HL-60 (cell line): ENCODE measurements at regions not wholly inside any gene's neighbourhood (a gene's known extent, or its start where the extent isn't known, plus 50 kb on each side); places are given as distances from the start of the nearest gene placed in this dataset.

Source experiments
- CTCF ChIP-seq: IDR thresholded peaks from one replicate; pipeline ENCODE4 v1.5.1; 2011; ENCODE audit warnings: low read length, control low read depth, inconsistent platforms; ENCODE audit not compliant: insufficient read depth
- POLR2AphosphoS5 ChIP-seq: IDR thresholded peaks from 2 replicates; pipeline ENCODE4 v1.6.1; 2012; ENCODE audit warnings: low read depth
- REST ChIP-seq: IDR thresholded peaks from 2 replicates; pipeline ENCODE4 v1.6.1; 2012; ENCODE audit warnings: low read depth; ENCODE audit not compliant: insufficient replicate concordance
- SPI1 ChIP-seq: IDR thresholded peaks from 2 replicates; pipeline ENCODE4 v1.6.1; 2012; ENCODE audit warnings: low read depth, mild to moderate bottlenecking, borderline replicate concordance

DNA sequence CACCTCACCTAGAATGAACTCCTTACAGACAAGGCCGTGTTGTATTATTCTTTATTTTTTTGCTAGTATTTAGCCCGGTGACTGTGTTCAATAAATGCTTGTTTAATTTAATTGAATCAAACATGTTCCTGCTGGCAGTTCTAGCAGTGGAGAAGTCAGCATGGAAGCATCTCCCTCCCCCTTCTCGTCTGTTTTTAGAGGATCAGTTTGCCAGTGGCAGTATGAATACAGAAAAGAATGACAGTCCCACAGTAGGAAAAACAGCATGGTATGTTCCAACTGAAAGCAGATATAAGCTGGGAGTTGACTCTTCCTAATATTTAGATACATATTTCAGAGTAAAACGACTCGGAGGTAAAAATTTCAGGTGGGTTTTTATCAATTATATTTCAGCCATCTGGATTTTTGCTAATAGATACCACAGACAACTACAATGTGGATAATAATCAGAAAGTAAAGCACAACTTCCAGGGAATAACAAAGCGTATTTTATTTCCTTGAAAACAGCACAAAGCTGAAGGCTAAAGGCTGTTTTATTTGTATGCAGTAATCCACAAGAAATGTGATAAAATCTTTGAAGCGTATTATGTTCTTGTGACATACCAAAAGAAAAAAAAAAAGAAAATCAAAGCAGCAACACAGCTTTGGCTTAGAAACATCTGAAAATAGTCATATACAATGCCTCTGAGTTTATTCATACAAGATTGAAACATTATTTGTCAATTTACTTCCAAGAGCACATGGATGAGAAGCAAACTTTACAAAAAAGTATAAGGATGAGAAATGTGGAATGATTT, 244.5 kb upstream of the KCNMB2 start:
- TF ChIP-seq REST (no peak), CTCF (no peak), POLR2AphosphoS5 (no peak), SPI1 (no peak)
